Naive thymus-derived CD8-positive, alpha-beta T cell (primary cell): ENCODE measurements at regions not wholly inside any gene's neighbourhood (a gene's known extent, or its start where the extent isn't known, plus 50 kb on each side); places are given as distances from the start of the nearest gene placed in this dataset.
"Not testable (repeated sequence)": the region's sequence is repeated elsewhere in the genome, so short reads cannot be mapped to it uniquely, and the experiment has no call there.

ENCODE experiments used
- ATAC-seq, 2 donors: fragments of 150-1000 bp; cut with Tn5 transposase in 1 of 2; sonication (Bioruptor Pico), chemical (Tn5 transposase) in 1 of 2; 1 replicate in 1 of 2; 2 replicates in 1 of 2; pipeline ENCODE4 v1.10.0; 2021; ENCODE audit warnings: mild to moderate bottlenecking in 2 of 2, moderate library complexity in 2 of 2
- POLR2A ChIA-PET: fragments of 350-600 bp; sonication (Branson Sonifier 250); formaldehyde crosslinking; loops from one replicate; lab custom pipeline; 2021; ENCODE audit warnings: antibody characterized with exemption; lab: Charles Lee
- DNase-seq, 10 donors: peaks; one replicate each; pipeline versions ENCODE4 v3.0.0 to v3.0.0-alpha.2; 2020 to 2022
- H3K27ac Mint-ChIP-seq, 10 donors: one replicate each; pipeline ENCODE4 v1.8.0; 2020 to 2022; ENCODE audit warnings: mild to moderate bottlenecking in 10 of 10, mixed read lengths in 10 of 10, moderate library complexity in 4 of 10, inconsistent platforms in 1 of 10
- H3K27me3 Mint-ChIP-seq, 5 donors: one replicate each; pipeline ENCODE4 v1.8.0; 2021 to 2022; ENCODE audit warnings: mixed read lengths in 5 of 5
- H3K36me3 Mint-ChIP-seq, 3 donors: one replicate each; pipeline ENCODE4 v1.8.0; 2020 to 2022; ENCODE audit warnings: mixed read lengths in 3 of 3, mild to moderate bottlenecking in 2 of 3, inconsistent platforms in 1 of 3
- H3K4me1 Mint-ChIP-seq, 4 donors: one replicate each; pipeline ENCODE4 v1.8.0; 2021 to 2022; ENCODE audit warnings: mixed read lengths in 4 of 4
- H3K4me3 Mint-ChIP-seq, 10 donors: one replicate each; pipeline ENCODE4 v1.8.0; 2020 to 2022; ENCODE audit warnings: mild to moderate bottlenecking in 10 of 10, mixed read lengths in 10 of 10, moderate library complexity in 6 of 10, inconsistent platforms in 1 of 10
- H3K9me3 Mint-ChIP-seq, 9 donors: one replicate each; pipeline ENCODE4 v1.8.0; 2020 to 2022; ENCODE audit warnings: mixed read lengths in 9 of 9, mild to moderate bottlenecking in 3 of 9, inconsistent platforms in 1 of 9, moderate library complexity in 1 of 9

DNA sequence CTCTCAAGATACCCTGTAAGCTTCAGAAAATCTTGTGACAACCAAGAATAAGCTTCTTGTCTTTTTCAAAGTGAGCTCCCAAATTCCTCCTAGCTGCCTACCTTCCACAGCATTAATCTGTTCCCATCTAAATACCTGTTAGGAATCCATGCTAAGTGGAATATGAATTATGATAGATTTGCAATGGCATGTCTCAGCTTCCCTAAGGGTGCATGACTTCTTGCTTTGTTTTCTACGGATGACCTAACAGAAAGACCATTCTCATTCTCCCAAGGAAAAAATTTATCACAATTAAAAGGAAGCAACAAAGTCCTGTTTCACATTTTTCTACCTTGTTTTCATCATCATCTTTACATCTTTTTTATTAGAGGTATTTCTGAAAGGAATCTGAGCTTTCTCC, 532.7 kb downstream of the GRXCR1 start:
- ATAC-seq (no peak), DNase-seq (no peak)
- Mint-ChIP-seq H3K36me3 (no peaks in the 10 kb centered on the region), H3K4me3 (no peak overlapping the region), H3K27me3 (no peaks in the 10 kb centered on the region), H3K4me1 (no peaks in the 10 kb centered on the region), H3K27ac (no peak overlapping the region), H3K9me3 (peaks cover 0 to 14% (median 2%) of the 10 kb centered on the region in 9 donors)
- POLR2A ChIA-PET: no interaction called here

DNA sequence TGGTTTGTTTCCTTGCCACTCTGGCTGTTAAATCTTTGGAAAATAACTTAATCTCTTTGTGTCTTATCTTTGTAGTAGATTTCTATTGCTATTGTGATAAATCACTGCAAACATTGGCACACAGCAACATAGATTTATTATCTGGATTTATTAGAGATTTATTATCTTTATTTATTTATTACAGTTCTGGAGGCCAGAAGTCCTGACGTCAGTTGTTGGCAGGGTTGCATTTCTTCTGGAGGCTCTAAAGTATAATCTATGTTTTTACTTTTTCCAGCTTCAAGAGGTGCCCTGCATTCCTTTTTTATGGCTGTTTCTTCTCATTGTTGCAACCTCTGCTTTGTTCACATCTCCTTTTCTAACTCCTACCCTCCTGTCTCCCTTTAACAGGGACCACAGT, 542.8 kb downstream of the GRXCR1 start:
- Mint-ChIP-seq H3K4me3 (no peak overlapping the region), H3K27ac (no peak overlapping the region), H3K4me1 (no peaks in the 10 kb centered on the region), H3K36me3 (peaks cover 0 to 6% (median 0%) of the 10 kb centered on the region in 3 donors), H3K9me3 (peaks cover 9 to 30% (median 15%) of the 10 kb centered on the region in 9 donors), H3K27me3 (no peaks in the 10 kb centered on the region)
- DNase-seq (no peak), ATAC-seq (no peak)
- POLR2A ChIA-PET: no interaction called here

DNA sequence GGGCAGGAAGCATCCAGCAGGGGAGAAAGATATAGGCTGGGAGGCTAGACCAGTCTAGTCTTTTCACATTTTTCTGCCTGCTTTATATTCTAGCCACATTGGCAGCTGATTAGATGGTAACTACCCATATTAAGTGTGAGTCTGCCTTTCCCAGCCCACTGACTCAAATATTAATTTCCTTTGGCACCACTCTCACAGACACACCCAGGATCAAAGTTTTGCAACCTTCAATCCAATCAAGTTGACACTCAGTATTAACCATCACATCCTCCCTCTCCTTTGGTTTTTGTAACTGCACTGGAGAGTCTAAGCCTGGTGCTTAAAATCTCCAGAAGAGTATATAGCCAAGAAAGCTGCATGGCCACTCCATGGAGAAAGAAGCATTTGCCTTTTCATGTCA, 560.4 kb downstream of the GRXCR1 start:
- no peaks in the 10 kb centered on the region for H3K27me3 Mint-ChIP-seq
- H3K4me1 Mint-ChIP-seq: no peaks in the 10 kb centered on the region
- peaks cover 0 to 4% (median 0%) of the 10 kb centered on the region in 9 donors for H3K9me3 Mint-ChIP-seq
- ATAC-seq: peak in 1 of 2 donors; percentile 40
- no peak overlapping the region for H3K27ac Mint-ChIP-seq
- POLR2A ChIA-PET: no interaction called here
- no peaks in the 10 kb centered on the region for H3K36me3 Mint-ChIP-seq
- DNase-seq: peak in 1 of 10 donors; percentile 39
- no peak overlapping the region for H3K4me3 Mint-ChIP-seq

DNA sequence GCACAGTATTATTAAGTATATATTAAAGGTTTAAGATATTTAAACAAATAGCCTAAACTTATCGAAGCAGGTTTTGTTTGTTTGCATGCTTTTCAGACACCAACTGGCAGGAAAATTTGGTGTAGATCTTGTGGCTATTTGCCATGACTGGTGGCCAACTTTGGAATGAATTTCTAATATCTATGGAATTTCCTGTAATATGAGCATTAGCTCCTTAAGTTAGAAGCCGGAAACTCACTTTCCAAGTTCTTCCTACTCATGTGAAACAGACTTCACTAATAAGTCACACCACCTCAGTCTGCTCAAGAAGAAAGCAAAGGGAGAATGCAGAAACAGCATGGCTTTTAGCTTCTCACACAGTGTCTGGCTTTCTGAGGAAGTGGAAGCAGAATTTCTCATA, 563.9 kb downstream of the GRXCR1 start:
- Mint-ChIP-seq H3K4me1 (no peaks in the 10 kb centered on the region), H3K36me3 (no peaks in the 10 kb centered on the region), H3K27me3 (no peaks in the 10 kb centered on the region), H3K4me3 (no peak overlapping the region), H3K9me3 (peaks cover 0 to 5% (median 0%) of the 10 kb centered on the region in 9 donors), H3K27ac (no peak overlapping the region)
- POLR2A ChIA-PET: no interaction called here
- DNase-seq: no peak
- ATAC-seq: no peak

DNA sequence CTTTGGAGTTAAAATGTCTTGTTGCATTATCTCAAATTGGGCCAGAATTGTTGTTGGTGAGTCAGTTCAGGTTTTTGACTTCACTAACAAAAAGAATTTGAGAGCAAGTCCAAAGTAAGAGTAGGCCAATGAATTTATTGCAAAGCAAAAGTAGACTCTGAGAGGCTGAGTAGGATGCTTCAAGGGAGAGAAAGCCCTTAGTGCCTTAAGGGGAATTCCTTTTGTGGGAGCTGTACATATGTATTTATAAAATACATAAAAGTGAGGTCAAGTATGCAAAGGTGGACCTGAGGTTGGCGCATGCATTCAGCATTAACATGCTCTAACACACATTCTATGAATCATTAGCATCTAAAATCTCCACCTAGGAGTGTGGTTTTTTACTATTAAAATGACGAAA, 565.4 kb downstream of the GRXCR1 start:
- Mint-ChIP-seq H3K4me3 (no peak overlapping the region), H3K9me3 (peaks cover 0 to 7% (median 0%) of the 10 kb centered on the region in 9 donors), H3K36me3 (no peaks in the 10 kb centered on the region), H3K4me1 (no peaks in the 10 kb centered on the region), H3K27me3 (no peaks in the 10 kb centered on the region), H3K27ac (no peak overlapping the region)
- no peak for ATAC-seq
- no peak for DNase-seq
- POLR2A ChIA-PET: no interaction called here

DNA sequence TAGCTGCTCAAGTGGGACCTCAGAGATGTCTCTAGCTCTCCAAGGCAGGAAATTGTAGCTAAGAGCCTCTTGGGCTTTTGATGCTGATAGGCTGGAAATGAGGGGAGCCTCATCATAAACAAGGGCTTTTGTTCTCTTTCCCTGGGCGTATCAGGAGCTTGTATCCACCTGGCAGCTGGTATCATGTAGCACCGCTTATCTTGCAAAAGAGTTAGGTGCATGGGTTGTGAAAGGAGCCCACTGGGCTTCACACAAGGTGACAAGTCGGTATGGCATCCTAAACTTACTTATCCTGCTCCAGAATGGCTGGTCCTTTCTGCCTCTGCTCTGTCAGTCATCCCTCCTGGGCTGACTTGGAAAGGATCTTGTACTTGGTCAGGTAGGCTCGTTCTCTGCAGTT, 565.8 kb downstream of the GRXCR1 start:
- DNase-seq: no peak
- no peaks in the 10 kb centered on the region for H3K27me3 Mint-ChIP-seq
- no peak overlapping the region for H3K27ac Mint-ChIP-seq
- peaks cover 0 to 7% (median 0%) of the 10 kb centered on the region in 9 donors for H3K9me3 Mint-ChIP-seq
- no peaks in the 10 kb centered on the region for H3K4me1 Mint-ChIP-seq
- POLR2A ChIA-PET: interaction anchor here (0.6 kb wide), 1 partner anchor 301 kb away, joined by 3 read pairs; no protein-coding TSS in a partner anchor
- ATAC-seq: no peak
- H3K36me3 Mint-ChIP-seq: no peaks in the 10 kb centered on the region
- no peak overlapping the region for H3K4me3 Mint-ChIP-seq

DNA sequence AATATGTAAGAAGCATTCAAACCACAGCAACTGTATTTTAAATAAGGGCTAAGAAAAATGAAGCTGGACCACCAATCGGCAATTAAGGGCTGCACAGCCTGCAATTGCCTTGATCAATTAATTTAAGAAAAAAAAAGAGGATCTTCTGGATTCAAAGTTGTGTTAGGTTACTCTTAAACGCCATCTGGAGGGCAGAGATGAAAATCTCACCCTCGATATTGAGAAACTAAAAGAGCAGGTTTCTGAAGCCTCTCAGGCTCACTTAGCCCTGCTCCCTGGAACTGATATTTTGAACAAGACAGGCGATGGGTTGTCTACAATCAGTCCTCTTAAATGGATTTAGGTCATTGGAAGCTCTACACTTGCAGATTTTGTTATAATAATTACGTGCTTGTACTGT, 579.4 kb downstream of the GRXCR1 start:
- no peak overlapping the region for H3K4me3 Mint-ChIP-seq
- H3K27me3 Mint-ChIP-seq: no peaks in the 10 kb centered on the region
- peaks cover 18 to 74% (median 39%) of the 10 kb centered on the region in 9 donors for H3K9me3 Mint-ChIP-seq
- POLR2A ChIA-PET: no interaction called here
- no peak for ATAC-seq
- H3K4me1 Mint-ChIP-seq: no peaks in the 10 kb centered on the region
- no peak overlapping the region for H3K27ac Mint-ChIP-seq
- peaks cover 0 to 18% (median 0%) of the 10 kb centered on the region in 3 donors for H3K36me3 Mint-ChIP-seq
- DNase-seq: no peak

DNA sequence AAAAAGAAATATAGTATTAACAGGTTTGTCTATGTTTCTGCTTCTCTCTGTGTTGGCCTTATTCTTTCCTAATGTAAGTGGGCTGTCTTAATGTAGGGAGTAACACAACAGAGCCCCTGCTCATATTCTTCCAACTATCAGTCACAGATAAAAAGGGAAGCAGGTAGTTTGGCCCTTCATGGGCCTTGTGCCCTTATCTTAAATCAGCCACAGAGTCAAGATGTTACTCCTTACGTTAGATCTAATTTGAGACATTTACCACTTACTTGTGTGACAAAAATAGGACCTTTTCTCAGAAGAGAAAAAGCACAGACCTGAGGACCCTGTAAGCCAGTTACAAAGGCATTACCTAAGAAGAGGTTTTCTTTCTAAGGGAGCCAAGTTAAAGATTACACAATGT, 589.0 kb downstream of the GRXCR1 start:
- no peak overlapping the region for H3K4me3 Mint-ChIP-seq
- H3K36me3 Mint-ChIP-seq: no peaks in the 10 kb centered on the region
- POLR2A ChIA-PET: no interaction called here
- H3K4me1 Mint-ChIP-seq: no peaks in the 10 kb centered on the region
- DNase-seq (no peak), ATAC-seq (no peak)
- H3K27me3 Mint-ChIP-seq: no peaks in the 10 kb centered on the region
- peaks cover 0 to 18% (median 10%) of the 10 kb centered on the region in 9 donors for H3K9me3 Mint-ChIP-seq
- H3K27ac Mint-ChIP-seq: no peak overlapping the region

DNA sequence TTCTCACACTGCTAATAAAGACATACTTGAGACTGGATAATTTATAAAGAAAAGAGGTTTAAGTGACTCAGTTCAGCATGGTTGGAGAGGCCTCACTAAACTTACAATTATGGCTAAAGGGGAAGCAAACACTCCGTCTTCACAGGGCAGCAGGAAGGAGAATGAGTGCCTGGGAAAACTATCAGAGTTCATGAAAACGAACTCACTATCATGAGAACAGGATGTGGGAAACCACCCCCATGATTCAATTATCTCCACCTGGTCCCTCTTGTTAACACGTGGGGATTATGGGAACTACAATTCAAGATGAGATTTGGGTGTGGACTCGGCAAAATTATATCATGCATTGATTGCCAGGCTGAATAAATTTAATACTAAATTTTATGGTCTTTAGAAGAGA, 592.7 kb downstream of the GRXCR1 start:
- H3K4me1 Mint-ChIP-seq: no peaks in the 10 kb centered on the region
- POLR2A ChIA-PET: no interaction called here
- DNase-seq (no peak), ATAC-seq (no peak)
- no peaks in the 10 kb centered on the region for H3K27me3 Mint-ChIP-seq
- no peak overlapping the region for H3K4me3 Mint-ChIP-seq
- no peak overlapping the region for H3K27ac Mint-ChIP-seq
- no peaks in the 10 kb centered on the region for H3K36me3 Mint-ChIP-seq
- peaks cover 5 to 20% (median 11%) of the 10 kb centered on the region in 9 donors for H3K9me3 Mint-ChIP-seq

DNA sequence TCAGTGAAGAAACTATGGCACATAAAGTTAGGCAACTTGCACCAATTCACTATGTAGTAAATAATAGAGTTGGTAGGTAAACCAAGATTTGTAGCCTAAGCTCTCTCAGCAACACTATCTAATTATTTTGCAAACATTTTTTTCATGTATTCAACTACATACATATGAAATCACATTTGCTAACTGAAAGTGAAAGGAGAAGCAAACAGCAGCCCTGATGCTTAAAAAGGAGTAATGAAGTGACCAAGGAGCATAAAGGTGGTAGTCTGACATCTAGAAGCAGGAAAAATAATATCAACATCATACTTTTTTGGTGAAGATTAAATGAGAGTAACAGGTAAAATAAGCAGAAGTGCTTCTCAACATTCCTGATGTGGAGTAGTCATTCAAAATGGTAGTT, 603.7 kb downstream of the GRXCR1 start:
- no peaks in the 10 kb centered on the region for H3K4me1 Mint-ChIP-seq
- POLR2A ChIA-PET: no interaction called here
- no peak for DNase-seq
- no peak overlapping the region for H3K4me3 Mint-ChIP-seq
- no peak overlapping the region for H3K27ac Mint-ChIP-seq
- H3K27me3 Mint-ChIP-seq: no peaks in the 10 kb centered on the region
- no peaks in the 10 kb centered on the region for H3K36me3 Mint-ChIP-seq
- no peak for ATAC-seq
- H3K9me3 Mint-ChIP-seq: peaks cover 0 to 9% (median 3%) of the 10 kb centered on the region in 9 donors

DNA sequence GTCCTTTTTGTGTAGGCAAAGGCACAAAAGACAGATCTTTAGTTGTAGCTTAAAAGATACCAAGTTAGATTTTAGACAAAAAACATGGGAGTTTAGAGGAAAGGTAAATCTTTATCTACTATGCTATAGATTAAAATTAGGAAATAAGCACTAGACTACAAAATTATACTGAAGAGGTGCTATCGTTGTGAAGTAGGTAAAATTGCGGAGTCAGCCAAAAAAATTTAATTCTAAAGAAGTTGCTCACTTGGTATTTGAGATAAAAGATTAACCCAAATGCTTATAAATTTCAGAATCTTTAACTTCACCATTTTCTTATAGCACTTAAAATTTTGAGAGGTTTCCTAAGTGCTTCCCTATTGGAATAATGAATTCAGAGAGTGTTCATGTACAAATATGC, 604.1 kb downstream of the GRXCR1 start:
- POLR2A ChIA-PET: no interaction called here

DNA sequence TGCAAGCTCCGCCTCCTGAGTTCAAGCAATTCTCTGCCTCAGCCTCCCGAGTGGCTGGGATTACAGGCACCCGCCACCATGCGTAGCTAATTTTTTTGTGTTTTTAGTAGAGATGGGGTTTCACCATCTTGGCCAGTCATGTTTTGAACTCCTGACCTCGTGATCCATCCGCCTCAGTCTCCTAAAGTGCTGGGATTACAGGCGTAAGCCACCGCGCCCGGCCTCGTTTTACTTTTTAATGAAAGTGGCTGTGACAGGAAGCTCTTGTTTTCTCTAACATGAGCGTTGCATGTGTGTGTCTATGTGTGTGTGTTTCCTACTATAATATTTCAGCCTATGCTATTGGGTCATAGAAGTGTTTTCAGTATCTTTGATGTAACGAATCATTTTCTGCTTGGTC, 613.3 kb downstream of the GRXCR1 start:
- DNase-seq, H3K36me3 Mint-ChIP-seq, H3K27ac Mint-ChIP-seq, H3K4me3 Mint-ChIP-seq, H3K4me1 Mint-ChIP-seq, H3K27me3 Mint-ChIP-seq, POLR2A ChIA-PET, ATAC-seq: not testable (repeated sequence)
- peaks cover 0 to 24% (median 10%) of the 10 kb centered on the region in 9 donors for H3K9me3 Mint-ChIP-seq

More for the DNA sequence above, 604.1 kb downstream of the GRXCR1 start:
- Mint-ChIP-seq H3K9me3 (peaks cover 0 to 9% (median 3%) of the 10 kb centered on the region in 9 donors), H3K27me3 (no peaks in the 10 kb centered on the region), H3K36me3 (no peaks in the 10 kb centered on the region), H3K4me3 (no peak overlapping the region), H3K4me1 (no peaks in the 10 kb centered on the region), H3K27ac (no peak overlapping the region)
- DNase-seq (no peak), ATAC-seq (no peak)

DNA sequence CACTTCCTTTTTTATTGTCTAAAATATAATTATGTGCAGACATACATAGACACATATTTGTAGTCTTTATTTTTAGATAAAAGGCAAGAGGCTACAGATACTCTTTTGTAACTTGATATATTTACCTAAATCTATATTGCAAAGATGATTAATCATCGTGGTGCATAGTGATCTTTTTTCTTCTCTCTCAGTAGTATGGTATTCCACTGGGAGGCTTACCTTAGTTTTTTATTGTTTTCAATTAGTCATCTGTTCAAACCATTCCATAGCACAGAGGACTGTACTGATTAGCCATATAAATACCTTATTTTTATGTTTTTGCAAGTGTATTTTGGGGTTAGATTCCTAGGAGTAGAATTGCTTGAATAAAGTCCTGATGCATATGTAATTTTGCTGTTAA, 619.7 kb downstream of the GRXCR1 start:
- Mint-ChIP-seq H3K27me3 (no peaks in the 10 kb centered on the region), H3K27ac (no peak overlapping the region), H3K36me3 (peaks cover 0 to 6% (median 0%) of the 10 kb centered on the region in 3 donors), H3K9me3 (peaks cover 6 to 31% (median 14%) of the 10 kb centered on the region in 9 donors), H3K4me3 (no peak overlapping the region), H3K4me1 (no peaks in the 10 kb centered on the region)
- POLR2A ChIA-PET: no interaction called here
- DNase-seq (no peak), ATAC-seq (no peak)

DNA sequence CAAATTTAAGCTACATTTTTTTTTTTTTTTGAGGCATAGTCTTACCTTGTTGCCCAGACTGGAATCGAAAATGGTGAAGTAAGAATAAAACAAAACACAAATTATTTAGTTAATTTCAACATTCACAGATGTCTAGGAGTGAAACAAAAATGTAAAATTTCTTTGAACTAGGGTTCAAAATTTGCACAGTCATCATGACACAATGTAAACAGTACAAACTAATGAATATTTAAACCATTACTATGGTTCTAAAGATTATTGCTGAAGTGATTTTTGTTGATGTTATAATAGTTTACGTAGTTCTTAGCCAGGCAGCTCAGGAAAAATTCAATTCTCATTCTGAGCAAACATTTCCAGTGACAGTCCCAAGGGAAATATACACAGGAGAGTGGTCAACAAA, 633.1 kb downstream of the GRXCR1 start:
- Mint-ChIP-seq H3K9me3 (peaks cover 2 to 16% (median 4%) of the 10 kb centered on the region in 9 donors), H3K36me3 (no peaks in the 10 kb centered on the region), H3K27ac (no peak overlapping the region), H3K4me1 (no peaks in the 10 kb centered on the region), H3K4me3 (no peak overlapping the region), H3K27me3 (no peaks in the 10 kb centered on the region)
- POLR2A ChIA-PET: no interaction called here
- no peak for DNase-seq
- no peak for ATAC-seq
